HG03378 (cell line): ENCODE measurements at regions not wholly inside any gene's neighbourhood (a gene's known extent, or its start where the extent isn't known, plus 50 kb on each side); places are given as distances from the start of the nearest gene placed in this dataset.

ENCODE experiments used
- ATAC-seq: cut with Tn5 transposase; IDR thresholded peaks from one replicate; pipeline ENCODE4 v1.9.1; 2021; ENCODE audit warnings: mild to moderate bottlenecking, moderate library complexity; ENCODE audit not compliant: unreplicated experiment

- ATAC-seq = no peak
Observed at GRCh38 chr1:199756066-199756465, 271.4 kb upstream of the NR5A2 start.

- ATAC-seq = no peak
Observed at GRCh38 chr1:199758626-199759255, 268.8 kb upstream of the NR5A2 start.

- ATAC-seq = no peak
Observed at GRCh38 chr1:199759268-199759730, 268.2 kb upstream of the NR5A2 start.

- no peak for ATAC-seq
Observed at GRCh38 chr1:199762572-199762971, 264.9 kb upstream of the NR5A2 start.

GRCh38 chr1:199766218-199766792 lies 261.2 kb upstream of the NR5A2 start:
- no peak for ATAC-seq

DNA sequence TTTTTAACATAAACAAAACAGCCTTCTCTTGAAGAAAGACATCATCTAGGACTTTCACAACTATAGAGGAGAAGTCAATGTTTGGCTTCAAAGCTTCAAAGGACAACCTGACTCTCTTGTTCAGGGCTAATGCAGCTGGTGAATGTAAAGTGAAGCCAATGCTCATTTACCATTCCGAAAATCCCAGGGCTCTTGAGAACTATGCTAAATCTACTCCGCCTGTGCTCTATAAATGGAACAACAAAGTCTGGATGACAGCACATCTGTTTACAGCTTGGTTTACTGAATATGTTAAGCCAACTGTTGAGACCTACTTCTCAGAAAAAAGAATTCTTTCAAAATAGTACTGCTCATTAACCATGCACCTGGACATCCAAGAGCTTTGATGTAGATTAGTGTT lies 259.8 kb upstream of the NR5A2 start:
- ATAC-seq = no peak

DNA sequence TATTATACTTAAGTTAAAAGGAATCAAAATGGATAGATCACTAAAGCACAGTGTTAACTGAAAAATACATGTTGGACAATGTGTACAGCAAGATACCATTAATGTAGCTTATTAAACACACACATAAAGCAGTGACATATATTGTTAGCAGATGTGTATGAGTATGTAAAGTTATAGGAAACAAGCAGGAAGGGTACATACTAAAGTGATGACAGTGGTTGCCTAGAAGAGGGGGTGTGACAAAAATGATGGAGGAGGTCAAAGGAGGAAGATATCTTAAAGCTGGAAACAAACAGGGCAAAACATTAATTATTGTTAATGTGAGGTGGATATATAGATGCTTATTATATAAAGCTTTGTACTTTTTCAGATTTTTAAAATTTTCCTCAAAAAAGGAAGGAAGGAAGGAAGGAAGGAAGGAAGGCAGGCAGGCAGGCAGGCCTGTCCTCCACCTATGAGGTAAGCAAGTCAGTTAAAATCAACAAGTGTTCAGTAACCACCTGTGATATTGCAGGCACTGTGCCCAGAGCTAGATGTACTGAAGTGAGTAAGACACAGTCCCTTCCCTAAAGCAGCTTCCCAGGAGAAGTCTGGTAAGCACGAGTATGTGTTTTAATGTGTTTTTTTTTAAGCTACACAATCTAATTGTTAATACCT lies 252.9 kb upstream of the NR5A2 start:
- ATAC-seq = no peak

GRCh38 chr1:199776768-199777497 lies 250.6 kb upstream of the NR5A2 start:
- ATAC-seq = no peak

- ATAC-seq = no peak
Observed at GRCh38 chr1:199778324-199778955, 249.1 kb upstream of the NR5A2 start.

- ATAC-seq = no peak
Observed at GRCh38 chr1:199780091-199780490, 247.4 kb upstream of the NR5A2 start.

- no peak for ATAC-seq
Observed at GRCh38 chr1:199780948-199781670, 246.4 kb upstream of the NR5A2 start.

DNA sequence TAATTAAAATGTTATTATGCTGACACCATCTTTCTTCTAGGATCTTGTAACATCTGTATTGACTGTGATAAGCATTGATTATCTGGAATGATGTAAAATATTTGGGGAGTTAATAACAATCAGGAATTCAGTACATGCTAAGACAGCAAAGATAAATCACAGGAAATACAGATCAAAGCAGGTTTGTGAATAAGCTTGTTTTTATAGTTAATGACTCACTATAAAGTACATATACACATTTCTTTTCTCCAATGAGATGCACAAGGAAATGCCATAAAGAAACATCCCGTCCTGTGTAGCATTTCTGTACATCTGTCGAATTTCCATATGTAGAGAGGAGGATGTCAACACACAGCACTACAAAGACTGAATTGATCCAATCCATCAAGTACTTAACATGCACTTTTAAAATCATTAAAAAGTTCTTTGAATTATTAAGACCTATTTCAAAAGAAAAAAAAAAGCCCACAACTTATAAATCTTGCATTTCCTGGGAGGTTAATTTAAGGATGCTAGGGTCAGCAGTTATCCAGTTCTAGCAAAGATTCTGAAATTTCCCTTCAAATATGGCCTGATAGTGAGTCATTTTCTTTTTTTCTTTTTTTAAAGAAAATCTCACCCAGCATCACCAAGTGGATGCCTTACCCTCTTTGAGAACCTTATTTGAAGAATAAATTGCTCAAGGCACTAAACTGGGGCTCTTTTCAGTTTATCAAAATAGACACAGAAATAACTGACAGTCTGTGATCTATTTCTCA lies 243.2 kb upstream of the NR5A2 start:
- no peak for ATAC-seq

DNA sequence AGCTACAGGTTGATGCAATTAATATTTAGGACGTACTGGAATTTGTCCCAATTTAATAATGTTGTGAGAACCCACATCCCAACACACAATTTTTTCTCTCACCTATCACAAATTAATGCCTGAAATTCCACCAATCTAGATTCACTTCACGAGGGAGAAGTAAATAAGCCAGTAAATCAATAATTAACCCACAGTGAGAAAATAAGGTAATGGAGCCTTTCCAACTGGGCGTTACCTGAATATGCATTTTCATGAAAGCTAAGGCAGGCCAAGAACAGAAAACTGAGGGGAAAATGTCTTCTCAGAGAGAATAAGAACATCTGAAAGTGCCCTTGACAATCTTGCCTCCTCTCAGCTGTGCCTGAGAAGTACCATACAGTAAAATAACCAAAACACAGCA lies 240.8 kb upstream of the NR5A2 start:
- no peak for ATAC-seq

- ATAC-seq = no peak
Observed at GRCh38 chr1:199789141-199789540, 238.4 kb upstream of the NR5A2 start.

DNA sequence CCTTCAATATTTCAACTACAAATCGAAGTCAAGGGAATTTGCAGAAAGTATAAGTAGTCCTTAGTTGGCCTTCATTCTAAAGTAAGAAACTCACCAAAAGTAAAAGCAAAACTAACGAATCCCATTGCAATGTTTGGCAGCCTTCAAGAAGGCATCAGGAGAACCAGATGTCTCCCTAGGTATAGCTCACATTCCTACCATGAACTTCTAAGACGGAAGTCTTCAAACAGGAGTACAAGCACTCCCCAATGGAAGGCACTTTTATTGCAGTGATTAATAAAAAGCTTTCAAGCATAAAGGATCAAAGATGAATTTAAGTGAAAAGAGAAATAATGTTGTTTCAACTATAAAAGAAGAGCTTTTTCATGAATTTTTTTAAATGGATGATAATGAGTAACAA lies 236.0 kb upstream of the NR5A2 start:
- ATAC-seq = no peak

DNA sequence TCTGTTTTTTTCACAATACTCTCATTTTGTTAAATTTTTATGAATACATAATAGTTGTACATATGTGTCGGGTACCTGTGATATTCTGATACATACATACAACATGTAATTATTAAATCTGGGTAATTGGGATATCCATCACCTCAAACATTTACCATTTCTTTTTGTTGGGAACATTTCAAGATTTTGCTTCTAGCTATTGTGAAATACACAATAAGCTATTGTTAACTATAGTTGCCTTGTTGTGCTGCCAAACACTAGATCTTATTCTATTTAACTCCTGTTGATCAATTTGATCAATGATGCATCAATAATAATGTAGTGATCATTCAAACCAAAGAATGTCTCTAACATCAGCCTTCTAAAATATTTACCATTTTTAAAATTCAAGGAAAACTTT lies 234.6 kb upstream of the NR5A2 start:
- no peak for ATAC-seq

DNA sequence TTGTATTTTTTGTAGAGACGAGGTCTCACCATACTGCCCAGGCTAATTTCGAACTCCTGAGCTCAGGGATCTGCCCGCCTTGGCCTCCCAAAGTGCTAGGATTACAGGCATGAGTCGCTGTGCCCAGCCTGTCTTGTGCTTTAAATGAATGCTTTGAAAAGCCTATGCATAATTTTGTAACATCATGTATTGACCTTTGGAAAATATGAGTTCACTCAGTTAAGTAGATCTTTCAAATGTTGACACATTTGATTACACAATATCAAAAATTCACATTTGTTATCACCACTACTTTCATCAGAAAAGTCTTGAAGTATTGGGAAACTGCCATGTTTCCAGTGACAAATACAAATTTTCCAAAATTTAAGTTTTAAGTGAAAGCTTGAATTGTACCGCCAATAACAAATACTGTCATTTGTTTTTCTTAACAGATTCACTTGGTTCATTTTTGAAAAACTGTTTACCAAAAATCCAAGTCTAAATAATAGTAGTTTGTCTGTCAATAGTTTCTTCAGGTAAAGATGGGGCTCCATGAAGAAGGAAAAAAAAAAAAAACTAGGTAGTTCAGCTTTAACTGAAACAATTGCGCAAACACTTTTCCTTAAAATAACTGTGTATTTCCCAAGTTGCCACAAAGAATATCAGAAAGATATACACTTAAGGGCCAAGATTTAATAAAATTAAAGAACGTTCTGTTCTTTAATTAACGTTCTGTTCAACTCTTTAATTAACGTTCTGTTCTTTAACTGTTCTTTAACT lies 233.2 kb upstream of the NR5A2 start:
- ATAC-seq = no peak

DNA sequence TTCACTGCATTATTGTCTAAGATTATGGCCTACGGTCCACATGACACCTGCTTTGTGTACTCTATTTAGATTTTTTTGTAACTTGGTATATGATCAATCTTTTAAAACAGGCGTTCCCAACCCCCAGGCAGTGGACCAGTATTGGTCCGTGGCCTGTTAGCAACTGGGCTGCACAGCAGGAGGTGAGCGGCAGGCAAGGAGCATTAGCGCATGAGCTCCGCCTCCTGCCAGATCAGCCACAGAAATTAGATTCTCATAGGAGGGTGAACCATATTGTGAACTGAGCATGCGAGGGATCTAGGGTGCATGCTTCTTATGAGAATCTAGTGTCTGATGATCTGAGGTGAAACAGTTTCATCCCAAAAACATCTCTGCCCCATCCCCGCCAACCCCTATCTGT lies 228.4 kb upstream of the NR5A2 start:
- no peak for ATAC-seq

DNA sequence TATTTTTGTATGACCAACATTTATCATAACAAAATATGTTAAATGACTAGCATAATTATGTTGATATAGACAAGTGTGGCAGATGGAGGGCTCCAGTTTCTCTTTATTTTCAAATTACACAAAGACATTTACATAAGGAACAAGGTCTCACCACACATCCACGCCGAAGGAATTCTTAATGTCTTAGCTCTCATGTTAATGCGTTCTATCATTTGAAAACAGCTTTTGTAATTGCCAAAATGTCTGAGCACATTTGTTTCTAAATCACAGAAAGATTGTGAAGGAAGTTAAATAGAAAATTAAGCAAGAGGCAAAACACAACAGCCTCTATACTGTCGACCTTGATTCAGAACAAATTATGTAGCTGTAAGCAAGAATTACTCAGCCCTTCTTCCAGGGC lies 223.0 kb upstream of the NR5A2 start:
- ATAC-seq = no peak
